ENCODE measurements at regions not wholly inside any gene's neighbourhood (a gene's known extent, or its start where the extent isn't known, plus 50 kb on each side); places are given as distances from the start of the nearest gene placed in this dataset.

DNA sequence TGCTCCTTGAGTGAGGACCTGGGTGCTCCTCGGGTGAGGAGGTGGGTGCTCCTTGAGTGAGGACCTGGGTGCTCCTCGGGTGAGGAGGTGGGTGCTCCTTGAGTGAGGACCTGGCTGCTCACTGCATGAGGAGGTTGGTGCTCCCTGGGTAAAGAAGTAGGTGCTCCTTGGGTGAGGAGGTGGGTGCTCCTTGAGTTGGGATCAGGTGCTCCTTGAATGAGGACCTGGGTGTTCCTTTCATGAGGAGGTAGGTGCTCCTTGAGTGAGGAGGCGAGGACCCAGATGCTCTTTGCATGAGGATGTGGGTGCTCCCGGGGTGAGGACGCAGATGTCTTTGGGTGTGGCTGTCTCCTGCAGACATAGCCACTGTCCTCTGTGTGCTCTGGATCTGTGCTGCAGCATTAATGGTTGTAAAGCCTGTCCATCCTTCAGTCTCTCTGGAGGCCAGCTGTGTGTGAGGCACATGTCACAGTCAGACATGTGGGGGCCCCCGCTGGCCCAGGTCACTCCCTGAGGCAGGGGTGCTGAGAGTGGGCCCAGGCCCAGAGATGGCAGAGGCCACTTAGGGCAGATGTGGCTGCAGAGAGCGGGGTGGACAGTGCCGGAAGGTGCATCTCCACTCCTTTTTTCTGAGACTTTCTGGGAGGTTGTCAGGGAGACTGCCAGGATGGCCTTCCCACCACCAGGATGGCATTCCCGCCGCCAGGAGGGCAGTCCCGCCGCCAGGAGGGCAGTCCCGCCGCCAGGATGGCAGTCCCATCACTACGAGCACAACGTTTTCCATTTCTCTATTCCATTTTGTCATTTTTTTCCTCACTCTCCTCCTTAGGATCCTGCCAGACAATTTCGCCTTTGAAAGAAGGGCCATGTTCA is 101.8 kb downstream of the HMX1 start:
- FAIRE-seq (no peak), DNase-seq (ENCODE audit: insufficient read length, low spot score) (no peak)
- TF ChIP-seq POU2F2 (IDR thresholded peaks at IDR 0.05; ENCODE audit: low read depth, low read length): no peak
- TF ChIP-seq PAX5 (IDR thresholded peaks at IDR 0.05; ENCODE audit: insufficient read depth, low read length, severe bottlenecking): no peak
- TF ChIP-seq POLR2A (IDR thresholded peaks at IDR 0.05; ENCODE audit: low read depth, low read length): no peak
- TF ChIP-seq SPI1 (IDR thresholded peaks at IDR 0.05; ENCODE audit: low read depth, low read length): no peak
- no peak for TF ChIP-seq TAF1 (IDR thresholded peaks at IDR 0.05; ENCODE audit: low read depth, low read length)
- TF ChIP-seq POLR2AphosphoS5 (IDR thresholded peaks at IDR 0.05; ENCODE audit: low read depth, low read length): no peak

DNA sequence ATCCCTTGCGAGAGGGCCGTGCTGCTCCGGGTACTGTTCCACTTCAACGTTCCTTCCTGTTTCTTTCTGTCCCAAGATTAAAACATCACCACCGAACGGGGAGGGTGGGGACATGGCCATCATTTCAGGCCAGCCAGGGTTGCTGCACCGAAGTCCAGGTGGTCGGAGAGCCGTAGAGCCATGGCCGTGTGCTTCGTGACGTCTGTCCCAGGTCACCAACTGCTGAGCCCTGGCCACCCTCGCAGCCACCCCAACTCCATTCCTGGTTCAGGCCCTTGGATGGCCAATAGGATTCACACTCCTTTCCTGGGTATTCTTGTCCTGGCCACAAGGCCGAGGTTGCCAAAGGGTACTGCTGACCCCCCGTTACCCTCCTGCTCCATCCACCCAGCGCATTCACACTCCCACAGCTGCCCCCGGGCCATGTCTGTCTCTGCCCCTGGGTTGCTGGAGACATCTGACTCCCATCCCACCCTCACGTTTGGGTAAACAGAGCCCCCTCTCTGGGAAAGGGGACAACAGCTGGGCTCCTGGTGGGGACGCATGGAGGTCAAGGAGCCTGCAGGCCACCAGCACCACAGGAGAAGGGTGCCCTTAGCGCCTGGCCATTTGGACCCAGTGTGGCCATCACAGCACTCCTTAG is 103.2 kb downstream of the HMX1 start:
- DNase-seq (ENCODE audit: insufficient read length, low spot score) (no peak), FAIRE-seq (no peak)
- no peak for TF ChIP-seq POU2F2 (IDR thresholded peaks at IDR 0.05; ENCODE audit: low read depth, low read length)
- no peak for TF ChIP-seq POLR2A (IDR thresholded peaks at IDR 0.05; ENCODE audit: low read depth, low read length)
- TF ChIP-seq PAX5 (IDR thresholded peaks at IDR 0.05; ENCODE audit: insufficient read depth, low read length, severe bottlenecking): no peak
- TF ChIP-seq SPI1 (IDR thresholded peaks at IDR 0.05; ENCODE audit: low read depth, low read length): no peak
- TF ChIP-seq TAF1 (IDR thresholded peaks at IDR 0.05; ENCODE audit: low read depth, low read length): no peak
- TF ChIP-seq POLR2AphosphoS5 (IDR thresholded peaks at IDR 0.05; ENCODE audit: low read depth, low read length): no peak

DNA sequence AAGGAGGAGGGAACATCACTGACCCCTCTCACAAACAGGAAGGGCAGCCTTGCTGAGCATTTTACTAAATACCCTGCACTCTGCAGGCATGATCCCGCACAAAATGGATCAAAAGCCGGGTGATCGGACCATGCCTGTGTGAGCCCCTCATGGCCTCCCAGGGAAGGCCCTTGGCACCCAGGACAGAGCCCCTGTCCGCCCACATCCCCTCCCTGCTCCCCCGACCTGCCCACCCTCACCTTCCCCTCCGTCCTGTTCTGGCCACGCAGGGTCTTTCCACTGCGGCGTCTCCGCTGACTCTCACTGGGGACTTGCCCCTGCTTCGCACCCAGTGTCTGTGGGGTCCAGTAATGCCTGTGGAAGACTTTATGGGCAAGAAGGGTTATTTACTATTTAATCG is 105.0 kb downstream of the HMX1 start:
- no peak for TF ChIP-seq TAF1 (IDR thresholded peaks at IDR 0.05; ENCODE audit: low read depth, low read length)
- TF ChIP-seq SPI1 (IDR thresholded peaks at IDR 0.05; ENCODE audit: low read depth, low read length): no peak
- TF ChIP-seq POLR2A (IDR thresholded peaks at IDR 0.05; ENCODE audit: low read depth, low read length): no peak
- no peak for TF ChIP-seq PAX5 (IDR thresholded peaks at IDR 0.05; ENCODE audit: insufficient read depth, low read length, severe bottlenecking)
- no peak for DNase-seq (ENCODE audit: insufficient read length, low spot score)
- no peak for FAIRE-seq

DNA sequence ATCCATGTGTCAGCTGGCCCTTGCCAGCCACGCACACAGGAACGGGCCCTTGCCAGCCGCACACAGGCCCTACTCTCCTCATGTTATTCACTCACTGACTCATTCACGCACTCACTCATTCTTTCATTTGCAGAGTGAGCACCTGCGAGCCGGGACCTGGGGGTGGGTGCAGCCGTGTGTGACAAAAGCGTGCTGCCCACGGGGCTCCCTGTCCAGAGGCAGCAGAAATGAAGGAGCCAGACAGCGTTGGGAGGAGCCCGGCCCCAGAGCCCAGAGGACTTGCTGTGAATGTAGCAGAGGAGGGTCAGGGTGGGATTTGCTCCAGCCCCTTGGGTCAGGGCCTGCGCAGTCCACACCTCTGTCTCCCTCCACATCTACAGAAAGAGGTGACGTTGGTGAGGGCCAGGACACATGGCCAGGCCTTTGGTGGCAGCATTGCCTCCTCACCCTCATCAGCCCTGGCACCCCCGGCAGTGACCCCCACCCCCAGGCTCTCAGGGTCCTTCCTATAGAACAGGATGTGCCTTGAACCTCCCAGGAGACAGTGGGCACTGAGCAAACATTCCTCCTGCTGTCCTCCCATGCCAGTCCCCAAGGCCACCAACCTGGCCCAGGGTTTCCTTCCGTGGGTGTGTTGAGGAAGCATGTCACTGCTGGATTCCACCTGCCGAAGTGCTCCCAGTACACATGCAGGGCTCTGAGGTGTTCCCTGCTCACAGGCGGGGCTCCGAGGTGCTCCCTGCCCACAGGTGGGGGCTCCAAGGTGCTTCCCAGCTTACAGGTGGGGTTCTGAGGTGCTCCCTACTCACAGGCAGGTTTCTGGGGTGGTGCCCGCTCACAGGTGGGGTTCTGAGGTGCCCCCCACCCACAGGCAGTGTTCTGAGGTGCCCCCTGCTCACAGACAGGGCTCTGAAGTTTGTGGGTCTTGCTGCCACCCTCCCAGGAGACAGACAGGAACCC is 105.7 kb downstream of the HMX1 start:
- DNase-seq (ENCODE audit: insufficient read length, low spot score) (no peak), FAIRE-seq (no peak)
- TF ChIP-seq POU2F2 (IDR thresholded peaks at IDR 0.05; ENCODE audit: low read depth, low read length) (no peak), TAF1 (IDR thresholded peaks at IDR 0.05; ENCODE audit: low read depth, low read length) (no peak), POLR2A (IDR thresholded peaks at IDR 0.05; ENCODE audit: low read depth, low read length) (no peak), SPI1 (IDR thresholded peaks at IDR 0.05; ENCODE audit: low read depth, low read length) (no peak), PAX5 (IDR thresholded peaks at IDR 0.05; ENCODE audit: insufficient read depth, low read length, severe bottlenecking) (no peak), POLR2AphosphoS5 (IDR thresholded peaks at IDR 0.05; ENCODE audit: low read depth, low read length) (no peak)

GRCh38 chr4:8765084-8765483 is 106.6 kb downstream of the HMX1 start:
- DNase-seq (ENCODE audit: insufficient read length, low spot score): no peak
- no peak for FAIRE-seq
- TF ChIP-seq PAX5 (IDR thresholded peaks at IDR 0.05; ENCODE audit: insufficient read depth, low read length, severe bottlenecking) (no peak), POLR2AphosphoS5 (IDR thresholded peaks at IDR 0.05; ENCODE audit: low read depth, low read length) (no peak), TAF1 (IDR thresholded peaks at IDR 0.05; ENCODE audit: low read depth, low read length) (no peak), POLR2A (IDR thresholded peaks at IDR 0.05; ENCODE audit: low read depth, low read length) (no peak), POU2F2 (IDR thresholded peaks at IDR 0.05; ENCODE audit: low read depth, low read length) (no peak)

GRCh38 chr4:8763966-8764901 is 107.4 kb downstream of the HMX1 start:
- DNase-seq (ENCODE audit: insufficient read length, low spot score) (no peak), FAIRE-seq (no peak)
- no peak for TF ChIP-seq POLR2AphosphoS5 (IDR thresholded peaks at IDR 0.05; ENCODE audit: low read depth, low read length)
- TF ChIP-seq POU2F2 (IDR thresholded peaks at IDR 0.05; ENCODE audit: low read depth, low read length): no peak
- TF ChIP-seq POLR2A (IDR thresholded peaks at IDR 0.05; ENCODE audit: low read depth, low read length): no peak
- no peak for TF ChIP-seq TAF1 (IDR thresholded peaks at IDR 0.05; ENCODE audit: low read depth, low read length)
- TF ChIP-seq PAX5 (IDR thresholded peaks at IDR 0.05; ENCODE audit: insufficient read depth, low read length, severe bottlenecking): no peak
- TF ChIP-seq SPI1 (IDR thresholded peaks at IDR 0.05; ENCODE audit: low read depth, low read length): no peak

DNA sequence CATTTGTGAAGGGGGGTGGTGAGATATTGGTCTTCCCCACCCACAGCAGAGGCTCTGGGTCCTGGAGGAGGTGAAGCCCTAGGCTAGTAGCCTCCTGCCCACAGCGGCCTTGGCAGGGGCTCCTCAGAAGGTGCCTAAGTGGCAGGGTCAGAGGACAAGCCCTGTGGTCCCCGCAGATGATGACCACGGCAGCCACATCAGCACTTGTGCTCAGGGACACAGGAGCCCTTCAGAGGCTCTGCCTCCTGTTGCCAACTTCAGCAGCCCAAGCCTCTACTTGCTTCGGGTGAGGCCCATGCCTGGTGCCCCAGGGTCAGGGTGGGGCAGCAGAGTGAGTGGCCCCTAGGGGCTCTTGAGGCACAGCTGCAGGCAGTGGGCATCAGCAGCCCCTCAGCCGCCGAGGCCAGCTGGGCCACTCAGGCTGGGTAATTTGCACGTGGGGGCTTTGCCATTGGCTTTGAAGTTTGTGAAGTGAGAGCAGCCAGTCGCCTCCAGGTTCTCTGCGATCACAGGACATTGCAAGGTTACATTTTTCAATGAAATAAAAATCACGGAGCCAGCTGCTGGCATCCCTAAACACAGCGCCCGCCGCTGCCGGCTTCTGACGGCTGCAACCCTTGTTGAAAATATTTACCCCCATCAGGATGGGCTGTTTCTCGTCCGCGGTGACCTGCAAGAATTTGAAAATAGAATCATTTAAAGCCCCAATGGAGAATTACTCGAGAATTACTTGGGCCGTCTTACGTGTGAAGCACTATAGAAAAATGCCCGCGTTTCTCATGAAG is 108.5 kb downstream of the HMX1 start:
- DNase-seq (ENCODE audit: insufficient read length, low spot score) (no peak), FAIRE-seq (no peak)
- TF ChIP-seq POLR2AphosphoS5 (IDR thresholded peaks at IDR 0.05; ENCODE audit: low read depth, low read length) (no peak), TAF1 (IDR thresholded peaks at IDR 0.05; ENCODE audit: low read depth, low read length) (no peak), PAX5 (IDR thresholded peaks at IDR 0.05; ENCODE audit: insufficient read depth, low read length, severe bottlenecking) (no peak), POU2F2 (IDR thresholded peaks at IDR 0.05; ENCODE audit: low read depth, low read length) (no peak), POLR2A (IDR thresholded peaks at IDR 0.05; ENCODE audit: low read depth, low read length) (no peak), SPI1 (IDR thresholded peaks at IDR 0.05; ENCODE audit: low read depth, low read length) (no peak)
